Islet of Langerhans (tissue), 1 donor: ENCODE measurements at regions not wholly inside any gene's neighbourhood (a gene's known extent, or its start where the extent isn't known, plus 50 kb on each side); places are given as distances from the start of the nearest gene placed in this dataset.

ENCODE experiments used
- FAIRE-seq: peaks from one replicate; lab custom pipeline; 2011; peaks lifted over from hg19 to GRCh38; lab: Jason Lieb, UNC

GRCh38 chr2:153195342-153195741 lies 283.2 kb downstream of the RPRM start:
- no peak for FAIRE-seq

GRCh38 chr2:153189091-153189888 lies 289.3 kb downstream of the RPRM start:
- FAIRE-seq: no peak

- FAIRE-seq: no peak
These were observed 298.8 kb downstream of the RPRM start for GRCh38 chr2:153179808-153180207.

GRCh38 chr2:153169609-153170008 lies 309.0 kb downstream of the RPRM start:
- no peak for FAIRE-seq

- FAIRE-seq: no peak
These were observed 313.5 kb downstream of the RPRM start for GRCh38 chr2:153165021-153165420.

- FAIRE-seq: no peak
These were observed 315.5 kb downstream of the RPRM start for GRCh38 chr2:153163055-153163454.

GRCh38 chr2:153156743-153157142 lies 321.8 kb downstream of the RPRM start:
- FAIRE-seq: no peak

- FAIRE-seq: no peak
These were observed 326.5 kb downstream of the RPRM start for GRCh38 chr2:153152036-153152435.

GRCh38 chr2:153145470-153145978 lies 333.0 kb downstream of the RPRM start:
- FAIRE-seq: no peak

- no peak for FAIRE-seq
These were observed 335.0 kb downstream of the RPRM start for GRCh38 chr2:153143540-153143939.

GRCh38 chr2:153140498-153140897 lies 338.1 kb downstream of the RPRM start:
- no peak for FAIRE-seq

- no peak for FAIRE-seq
These were observed 339.7 kb downstream of the RPRM start for GRCh38 chr2:153138651-153139375.

GRCh38 chr2:153136216-153136615 lies 342.3 kb downstream of the RPRM start:
- FAIRE-seq: no peak

- FAIRE-seq: no peak
These were observed 343.8 kb downstream of the RPRM start for GRCh38 chr2:153134725-153135124.

GRCh38 chr2:153133716-153134115 lies 344.8 kb downstream of the RPRM start:
- no peak for FAIRE-seq

GRCh38 chr2:153132418-153132817 lies 346.1 kb downstream of the RPRM start:
- FAIRE-seq: no peak

GRCh38 chr2:153115141-153115540 lies 363.4 kb downstream of the RPRM start:
- no peak for FAIRE-seq

- FAIRE-seq: no peak
These were observed 368.1 kb downstream of the RPRM start for GRCh38 chr2:153110486-153110885.

GRCh38 chr2:153109793-153110192 lies 368.8 kb downstream of the RPRM start:
- no peak for FAIRE-seq

GRCh38 chr2:153106802-153107477 lies 371.6 kb downstream of the RPRM start:
- FAIRE-seq: no peak

- no peak for FAIRE-seq
These were observed 372.6 kb downstream of the RPRM start for GRCh38 chr2:153105829-153106578.

GRCh38 chr2:153101187-153101586 lies 377.4 kb downstream of the RPRM start:
- FAIRE-seq: no peak
